Hepatocyte (in vitro differentiated cells): ENCODE measurements at regions not wholly inside any gene's neighbourhood (a gene's known extent, or its start where the extent isn't known, plus 50 kb on each side); places are given as distances from the start of the nearest gene placed in this dataset.

Source experiments
- CTCF ChIP-seq: fragments of 200-600 bp; sonication (generic); IDR thresholded peaks from 2 replicates; pipeline ENCODE4 v1.5.1; 2016; ENCODE audit warnings: antibody characterized with exemption, mild to moderate bottlenecking; ENCODE audit not compliant: poor library complexity
- EZH2 ChIP-seq: fragments of 200-600 bp; sonication (generic); IDR thresholded peaks from 2 replicates; pipeline ENCODE4 v1.6.1; 2016; ENCODE audit warnings: antibody characterized with exemption, mild to moderate bottlenecking, borderline replicate concordance
- EZH2phosphoT487 ChIP-seq: fragments of 200-600 bp; sonication (generic); IDR thresholded peaks from one replicate; pipeline ENCODE4 v1.6.1; 2018; ENCODE audit warnings: antibody characterized with exemption, mild to moderate bottlenecking, low read depth, moderate library complexity; ENCODE audit not compliant: unreplicated experiment, severe bottlenecking

GRCh38 chrX:35711281-35711680, 86.9 kb upstream of the MAGEB16 start:
- TF ChIP-seq CTCF: no peak
- TF ChIP-seq EZH2: no peak
- no peak for TF ChIP-seq EZH2phosphoT487
